ENCODE measurements at regions not wholly inside any gene's neighbourhood (a gene's known extent, or its start where the extent isn't known, plus 50 kb on each side); places are given as distances from the start of the nearest gene placed in this dataset.

DNA sequence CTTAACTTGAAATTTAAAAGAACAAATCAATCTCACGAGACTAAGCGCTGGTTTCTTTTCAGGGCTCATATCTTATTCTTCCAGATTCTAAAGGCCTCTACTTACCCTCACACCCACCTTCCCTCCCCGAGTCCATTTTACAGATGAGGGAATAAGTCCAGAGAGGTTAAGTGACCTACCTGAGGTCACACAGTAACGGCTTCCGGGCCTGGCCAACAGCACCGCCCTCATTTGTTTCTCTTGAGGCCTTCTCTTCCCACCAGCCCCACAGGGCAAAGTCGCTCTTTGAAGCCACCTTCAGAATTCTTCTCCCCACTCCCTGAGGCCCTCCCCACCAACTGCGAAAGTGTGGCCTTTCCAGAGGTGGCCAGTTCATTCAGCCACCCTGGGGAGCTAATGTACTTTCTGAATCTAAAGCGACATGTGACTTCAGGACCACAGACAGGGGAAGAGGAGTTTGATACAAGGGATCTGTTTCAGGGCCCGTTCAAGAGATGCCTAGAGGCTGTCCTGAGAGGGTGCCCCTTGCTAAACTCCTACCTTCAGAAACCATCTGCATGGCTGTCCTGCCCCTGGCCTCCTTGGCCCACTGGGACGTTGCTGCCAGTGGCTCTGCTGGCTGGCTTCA, 275.3 kb downstream of the HAUS1 start:
- no peak for DNase-seq
- Histone ChIP-seq H3K4me3 (ENCODE audit: control insufficient read depth in 1 of 7, extremely low read depth in 1 of 7, insufficient read depth in 4 of 7, low read depth in 2 of 7, low read length in 6 of 7) (no peak overlapping the region), H3K27ac (ENCODE audit: insufficient read depth in 1 of 2, low read depth in 1 of 2, low read length in 2 of 2, poor library complexity in 1 of 2, severe bottlenecking in 2 of 2) (no peak overlapping the region), H3K27me3 (replicated peaks in 2 of 5; ENCODE audit: control insufficient read depth in 4 of 5, insufficient read depth in 5 of 5, low read length in 4 of 5) (no peaks in the 10 kb centered on the region), H3K9me3 (ENCODE audit: control extremely low read depth in 1 of 5, control insufficient read depth in 4 of 5, insufficient read depth in 2 of 5, low read depth in 1 of 5, low read length in 4 of 5) (no peaks in the 10 kb centered on the region), H3K36me3 (ENCODE audit: control insufficient read depth in 4 of 4, insufficient read depth in 4 of 4, low read length in 3 of 4) (no peaks in the 10 kb centered on the region), H3K4me1 (ENCODE audit: control extremely low read depth in 1 of 4, control insufficient read depth in 4 of 4, insufficient read depth in 4 of 4, low read length in 3 of 4) (no peaks in the 10 kb centered on the region)
- CTCF ChIA-PET: interaction anchor here (1.0 kb wide), 1 partner anchor 102 kb away, joined by 3 read pairs; no protein-coding TSS in a partner anchor
- POLR2A ChIA-PET: no interaction called here
- 82% methylated on average over 5 of the region's 11 CpGs for WGBS (ENCODE audit: insufficient coverage)

DNA sequence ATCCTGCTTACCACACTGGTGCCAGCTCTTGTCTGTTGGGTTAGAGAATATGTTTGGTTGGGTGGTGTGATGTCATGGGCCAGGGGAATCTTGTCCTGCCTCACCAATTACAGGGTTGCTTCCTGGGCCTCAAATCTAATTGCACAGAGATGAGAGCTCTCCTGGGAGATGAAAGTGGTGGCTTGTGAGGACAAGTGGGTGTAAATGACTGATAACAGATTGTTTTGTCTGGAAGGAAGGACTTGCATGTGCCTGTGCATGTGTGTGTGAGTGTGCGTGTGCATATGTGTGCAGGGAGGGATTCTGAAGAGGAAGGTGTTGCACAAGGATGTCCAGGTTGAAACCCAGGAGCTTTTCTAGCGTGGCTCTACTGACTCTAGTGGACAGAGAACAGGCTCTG, 271.9 kb downstream of the LOXHD1 start:
- Histone ChIP-seq H3K36me3 (ENCODE audit: control insufficient read depth in 4 of 4, insufficient read depth in 4 of 4, low read length in 3 of 4) (no peaks in the 10 kb centered on the region), H3K27ac (ENCODE audit: insufficient read depth in 1 of 2, low read depth in 1 of 2, low read length in 2 of 2, poor library complexity in 1 of 2, severe bottlenecking in 2 of 2) (no peak overlapping the region), H3K27me3 (replicated peaks in 2 of 5; ENCODE audit: control insufficient read depth in 4 of 5, insufficient read depth in 5 of 5, low read length in 4 of 5) (peaks cover 0 to 3% (median 0%) of the 10 kb centered on the region in 5 experiments), H3K9me3 (ENCODE audit: control extremely low read depth in 1 of 5, control insufficient read depth in 4 of 5, insufficient read depth in 2 of 5, low read depth in 1 of 5, low read length in 4 of 5) (no peaks in the 10 kb centered on the region), H3K4me3 (ENCODE audit: control insufficient read depth in 1 of 7, extremely low read depth in 1 of 7, insufficient read depth in 4 of 7, low read depth in 2 of 7, low read length in 6 of 7) (no peak overlapping the region), H3K4me1 (ENCODE audit: control extremely low read depth in 1 of 4, control insufficient read depth in 4 of 4, insufficient read depth in 4 of 4, low read length in 3 of 4) (no peaks in the 10 kb centered on the region)
- CTCF ChIA-PET: no interaction called here
- 100% methylated on average over 2 of the region's 2 CpGs for WGBS (ENCODE audit: insufficient coverage)
- POLR2A ChIA-PET: no interaction called here
- DNase-seq: no peak

DNA sequence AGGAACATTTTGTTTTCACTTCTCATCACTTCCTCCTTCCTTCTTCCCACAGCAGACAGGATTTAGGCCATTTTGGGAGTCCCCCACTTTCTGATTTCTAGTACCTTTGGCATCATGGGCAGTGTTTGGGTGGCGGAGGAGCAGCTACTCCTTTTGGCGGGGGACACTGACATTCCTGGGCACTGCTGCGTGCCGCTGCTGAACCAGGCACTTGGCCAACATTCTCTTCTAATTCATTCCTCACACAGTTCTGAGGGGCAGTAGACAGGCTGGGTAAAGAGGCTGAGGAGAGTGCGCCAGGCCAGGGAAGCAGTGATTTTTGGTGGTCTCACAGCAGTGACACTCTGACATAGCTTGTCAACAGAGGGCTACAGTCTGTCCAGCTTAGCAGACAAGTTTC, 270.2 kb downstream of the LOXHD1 start:
- WGBS (ENCODE audit: insufficient coverage): 100% methylated on average over 2 of the region's 5 CpGs
- H3K4me3 ChIP-seq (ENCODE audit: control insufficient read depth in 1 of 7, extremely low read depth in 1 of 7, insufficient read depth in 4 of 7, low read depth in 2 of 7, low read length in 6 of 7): no peak overlapping the region
- H3K36me3 ChIP-seq (ENCODE audit: control insufficient read depth in 4 of 4, insufficient read depth in 4 of 4, low read length in 3 of 4): no peaks in the 10 kb centered on the region
- peaks cover 0 to 3% (median 0%) of the 10 kb centered on the region in 5 experiments for H3K27me3 ChIP-seq (replicated peaks in 2 of 5; ENCODE audit: control insufficient read depth in 4 of 5, insufficient read depth in 5 of 5, low read length in 4 of 5)
- H3K9me3 ChIP-seq (ENCODE audit: control extremely low read depth in 1 of 5, control insufficient read depth in 4 of 5, insufficient read depth in 2 of 5, low read depth in 1 of 5, low read length in 4 of 5): no peaks in the 10 kb centered on the region
- POLR2A ChIA-PET: no interaction called here
- no peak for DNase-seq
- H3K4me1 ChIP-seq (ENCODE audit: control extremely low read depth in 1 of 4, control insufficient read depth in 4 of 4, insufficient read depth in 4 of 4, low read length in 3 of 4): no peaks in the 10 kb centered on the region
- CTCF ChIA-PET: interaction anchor here (0.8 to 2.1 kb wide), 3 partner anchors 9 to 106 kb away, joined by 3 to 6 read pairs (median 6); no protein-coding TSS in a partner anchor
- H3K27ac ChIP-seq (ENCODE audit: insufficient read depth in 1 of 2, low read depth in 1 of 2, low read length in 2 of 2, poor library complexity in 1 of 2, severe bottlenecking in 2 of 2): no peak overlapping the region

GRCh38 chr18:46387441-46388131, 269.4 kb downstream of the LOXHD1 start:
- Histone ChIP-seq H3K27me3 (replicated peaks in 2 of 5; ENCODE audit: control insufficient read depth in 4 of 5, insufficient read depth in 5 of 5, low read length in 4 of 5) (peaks cover 0 to 3% (median 0%) of the 10 kb centered on the region in 5 experiments), H3K9me3 (ENCODE audit: control extremely low read depth in 1 of 5, control insufficient read depth in 4 of 5, insufficient read depth in 2 of 5, low read depth in 1 of 5, low read length in 4 of 5) (no peaks in the 10 kb centered on the region), H3K4me3 (ENCODE audit: control insufficient read depth in 1 of 7, extremely low read depth in 1 of 7, insufficient read depth in 4 of 7, low read depth in 2 of 7, low read length in 6 of 7) (no peak overlapping the region), H3K4me1 (ENCODE audit: control extremely low read depth in 1 of 4, control insufficient read depth in 4 of 4, insufficient read depth in 4 of 4, low read length in 3 of 4) (no peaks in the 10 kb centered on the region), H3K36me3 (ENCODE audit: control insufficient read depth in 4 of 4, insufficient read depth in 4 of 4, low read length in 3 of 4) (no peaks in the 10 kb centered on the region), H3K27ac (ENCODE audit: insufficient read depth in 1 of 2, low read depth in 1 of 2, low read length in 2 of 2, poor library complexity in 1 of 2, severe bottlenecking in 2 of 2) (no peak overlapping the region)
- 82% methylated on average over 8 of the region's 9 CpGs for WGBS (ENCODE audit: insufficient coverage)
- ChIA-PET CTCF (interaction anchor here (0.8 to 2.1 kb wide), 2 partner anchors 24 to 106 kb away, joined by 3 to 6 read pairs; no protein-coding TSS in a partner anchor), POLR2A (no interaction called here)
- DNase-seq: no peak

DNA sequence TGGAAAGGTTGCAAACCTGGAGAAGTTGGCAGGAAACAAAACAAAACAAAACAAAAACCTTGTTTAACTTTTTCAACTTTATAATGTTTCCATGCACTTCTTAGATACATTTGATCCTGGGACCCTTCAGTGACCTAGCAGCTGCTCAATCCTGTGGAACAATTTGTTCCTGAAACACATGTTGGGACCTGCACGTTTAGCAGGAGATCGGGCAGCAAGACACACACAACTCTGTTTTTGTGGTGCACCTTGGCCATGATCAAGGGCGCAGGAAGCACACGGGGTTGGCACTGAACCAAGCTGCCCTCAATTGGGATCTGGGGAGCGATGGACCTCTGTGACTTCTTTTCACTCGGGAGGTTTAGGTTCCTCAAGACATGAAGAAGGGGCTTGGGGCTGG, 268.7 kb downstream of the LOXHD1 start:
- no peaks in the 10 kb centered on the region for H3K9me3 ChIP-seq (ENCODE audit: control extremely low read depth in 1 of 5, control insufficient read depth in 4 of 5, insufficient read depth in 2 of 5, low read depth in 1 of 5, low read length in 4 of 5)
- no peaks in the 10 kb centered on the region for H3K4me1 ChIP-seq (ENCODE audit: control extremely low read depth in 1 of 4, control insufficient read depth in 4 of 4, insufficient read depth in 4 of 4, low read length in 3 of 4)
- no peak overlapping the region for H3K27ac ChIP-seq (ENCODE audit: insufficient read depth in 1 of 2, low read depth in 1 of 2, low read length in 2 of 2, poor library complexity in 1 of 2, severe bottlenecking in 2 of 2)
- no peak overlapping the region for H3K4me3 ChIP-seq (ENCODE audit: control insufficient read depth in 1 of 7, extremely low read depth in 1 of 7, insufficient read depth in 4 of 7, low read depth in 2 of 7, low read length in 6 of 7)
- 96% methylated on average over 6 of the region's 6 CpGs for WGBS (ENCODE audit: insufficient coverage)
- POLR2A ChIA-PET: no interaction called here
- peaks cover 0 to 3% (median 0%) of the 10 kb centered on the region in 5 experiments for H3K27me3 ChIP-seq (replicated peaks in 2 of 5; ENCODE audit: control insufficient read depth in 4 of 5, insufficient read depth in 5 of 5, low read length in 4 of 5)
- CTCF ChIA-PET: interaction anchor here (1.3 to 2.1 kb wide), 2 partner anchors 20 to 107 kb away, joined by 3 to 6 read pairs; no protein-coding TSS in a partner anchor
- H3K36me3 ChIP-seq (ENCODE audit: control insufficient read depth in 4 of 4, insufficient read depth in 4 of 4, low read length in 3 of 4): no peaks in the 10 kb centered on the region
- DNase-seq: no peak

GRCh38 chr18:46392576-46392975, 264.4 kb downstream of the LOXHD1 start:
- POLR2A ChIA-PET: no interaction called here
- H3K9me3 ChIP-seq (ENCODE audit: control extremely low read depth in 1 of 5, control insufficient read depth in 4 of 5, insufficient read depth in 2 of 5, low read depth in 1 of 5, low read length in 4 of 5): no peaks in the 10 kb centered on the region

DNA sequence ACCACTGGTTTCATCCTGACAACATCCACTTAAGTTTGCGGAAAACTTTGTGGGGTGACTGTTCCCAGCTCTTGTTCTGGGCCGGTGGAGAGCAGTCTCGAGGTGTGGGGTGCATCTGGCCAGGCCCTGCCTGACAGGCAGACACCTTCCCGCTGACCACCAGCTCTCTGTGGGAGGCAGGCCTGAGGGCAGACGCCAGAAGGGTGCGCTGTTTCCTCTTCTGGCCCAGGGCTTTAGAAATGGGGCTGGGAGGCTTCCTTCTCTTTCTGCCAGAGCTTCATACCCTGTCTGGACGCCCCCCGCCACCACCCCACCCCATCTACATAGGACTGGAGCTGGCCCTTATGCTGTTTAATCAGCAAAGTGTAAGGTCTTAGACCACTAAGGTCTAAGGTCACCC, 263.8 kb downstream of the LOXHD1 start:
- WGBS (ENCODE audit: insufficient coverage): 100% methylated on average over 5 of the region's 8 CpGs
- Histone ChIP-seq H3K4me3 (ENCODE audit: control insufficient read depth in 1 of 7, extremely low read depth in 1 of 7, insufficient read depth in 4 of 7, low read depth in 2 of 7, low read length in 6 of 7) (no peak overlapping the region), H3K27me3 (replicated peaks in 2 of 5; ENCODE audit: control insufficient read depth in 4 of 5, insufficient read depth in 5 of 5, low read length in 4 of 5) (peaks cover 0 to 3% (median 0%) of the 10 kb centered on the region in 5 experiments), H3K36me3 (ENCODE audit: control insufficient read depth in 4 of 4, insufficient read depth in 4 of 4, low read length in 3 of 4) (no peaks in the 10 kb centered on the region), H3K4me1 (ENCODE audit: control extremely low read depth in 1 of 4, control insufficient read depth in 4 of 4, insufficient read depth in 4 of 4, low read length in 3 of 4) (peaks cover 0 to 22% (median 17%) of the 10 kb centered on the region in 4 experiments), H3K27ac (ENCODE audit: insufficient read depth in 1 of 2, low read depth in 1 of 2, low read length in 2 of 2, poor library complexity in 1 of 2, severe bottlenecking in 2 of 2) (no peak overlapping the region), H3K9me3 (ENCODE audit: control extremely low read depth in 1 of 5, control insufficient read depth in 4 of 5, insufficient read depth in 2 of 5, low read depth in 1 of 5, low read length in 4 of 5) (no peaks in the 10 kb centered on the region)
- CTCF ChIA-PET: no interaction called here
- DNase-seq: no peak
- POLR2A ChIA-PET: no interaction called here

More at GRCh38 chr18:46392576-46392975, 264.4 kb downstream of the LOXHD1 start:
- DNase-seq: no peak
- Histone ChIP-seq H3K27ac (ENCODE audit: insufficient read depth in 1 of 2, low read depth in 1 of 2, low read length in 2 of 2, poor library complexity in 1 of 2, severe bottlenecking in 2 of 2) (no peak overlapping the region), H3K27me3 (replicated peaks in 2 of 5; ENCODE audit: control insufficient read depth in 4 of 5, insufficient read depth in 5 of 5, low read length in 4 of 5) (peaks cover 0 to 3% (median 0%) of the 10 kb centered on the region in 5 experiments), H3K4me1 (ENCODE audit: control extremely low read depth in 1 of 4, control insufficient read depth in 4 of 4, insufficient read depth in 4 of 4, low read length in 3 of 4) (peaks cover 0 to 19% (median 15%) of the 10 kb centered on the region in 4 experiments), H3K4me3 (ENCODE audit: control insufficient read depth in 1 of 7, extremely low read depth in 1 of 7, insufficient read depth in 4 of 7, low read depth in 2 of 7, low read length in 6 of 7) (no peak overlapping the region), H3K36me3 (ENCODE audit: control insufficient read depth in 4 of 4, insufficient read depth in 4 of 4, low read length in 3 of 4) (no peaks in the 10 kb centered on the region)
- 100% methylated on average over 6 of the region's 9 CpGs for WGBS (ENCODE audit: insufficient coverage)
- CTCF ChIA-PET: no interaction called here
